GM18873 (cell line): ENCODE measurements at regions not wholly inside any gene's neighbourhood (a gene's known extent, or its start where the extent isn't known, plus 50 kb on each side); places are given as distances from the start of the nearest gene placed in this dataset.

Source experiments
- ATAC-seq: cut with Tn5 transposase; IDR thresholded peaks from one replicate; pipeline ENCODE4 v1.9.1; 2021; ENCODE audit warnings: mild to moderate bottlenecking, moderate library complexity, moderate number of reproducible peaks; ENCODE audit not compliant: unreplicated experiment, low FRiP score

DNA sequence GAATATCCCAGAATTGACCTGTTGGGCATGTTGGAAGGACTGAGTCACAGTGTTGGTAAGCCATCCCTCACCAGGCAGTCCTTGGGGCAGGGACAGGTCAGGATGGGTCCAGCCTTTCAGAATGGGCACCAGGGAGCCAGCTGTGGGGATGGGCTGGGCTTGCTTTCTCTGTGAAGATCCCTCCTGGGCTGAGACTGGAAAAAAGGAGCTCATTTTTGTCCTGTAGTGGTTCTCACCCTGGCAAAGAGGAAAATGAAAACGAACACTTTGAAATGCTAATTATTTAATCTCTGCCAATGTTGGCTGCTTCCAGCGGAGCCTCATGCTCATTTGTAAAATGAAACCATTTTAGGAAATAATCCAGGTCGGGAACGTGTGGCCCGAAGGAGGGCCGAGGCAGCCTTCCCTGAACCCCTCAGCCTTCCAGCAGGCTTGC is 237.5 kb upstream of the SALL1 start:
- no peak for ATAC-seq

DNA sequence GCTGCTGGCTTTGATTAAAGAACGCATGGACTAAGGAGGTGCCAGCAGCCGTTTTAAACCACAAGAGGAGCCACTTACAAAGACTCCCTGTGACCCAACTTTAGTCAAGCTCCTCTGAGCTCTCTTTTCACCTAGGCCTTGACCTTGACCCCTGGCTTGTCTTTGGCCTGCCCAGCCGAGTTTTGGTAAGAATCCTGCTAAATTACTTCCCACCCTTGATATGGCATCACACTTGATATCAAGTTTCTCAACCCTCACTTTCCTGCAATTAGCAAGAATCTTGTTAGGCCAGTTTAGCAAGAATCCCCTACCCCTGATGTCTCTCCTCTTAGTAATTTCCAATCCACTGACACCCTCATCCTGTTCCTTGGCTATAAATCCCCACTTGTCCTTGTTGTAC is 232.8 kb upstream of the SALL1 start:
- no peak for ATAC-seq

DNA sequence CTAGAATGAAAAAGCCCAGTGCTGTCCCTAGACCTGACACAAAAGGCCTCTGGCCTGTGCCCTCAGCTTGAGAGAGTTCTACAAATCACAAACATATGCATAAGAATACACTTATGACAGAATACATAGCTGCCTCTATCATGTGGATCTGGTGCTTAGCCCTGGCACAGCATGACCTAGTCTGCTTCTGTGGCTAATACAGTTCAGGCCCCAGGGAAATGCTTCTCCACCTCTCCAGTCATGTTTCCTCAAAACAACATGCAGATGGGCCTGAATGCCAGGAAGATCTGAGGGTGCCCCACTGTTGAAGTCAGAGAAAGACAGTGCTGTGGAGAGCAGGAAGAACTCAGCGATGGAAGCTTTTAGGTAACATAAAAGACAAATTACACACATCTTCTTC is 231.9 kb upstream of the SALL1 start:
- no peak for ATAC-seq

DNA sequence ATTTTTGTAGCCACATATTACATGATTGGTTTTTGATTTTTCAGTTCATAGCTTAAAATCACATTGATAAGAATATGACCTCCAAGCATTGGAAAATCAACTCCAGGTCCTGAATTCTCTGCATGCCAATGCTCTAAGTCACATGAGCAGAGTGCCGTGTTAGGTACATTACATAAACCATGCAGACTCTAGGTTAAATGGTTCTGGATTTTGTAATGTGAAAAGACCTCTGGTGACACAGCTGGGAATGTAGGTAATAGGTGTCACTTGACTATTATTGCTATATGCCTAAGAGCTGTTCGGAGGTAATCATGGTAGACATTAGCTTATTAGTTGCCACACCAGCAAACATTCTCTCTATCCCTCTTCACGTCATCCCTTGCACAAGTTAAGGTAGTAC is 231.1 kb upstream of the SALL1 start:
- ATAC-seq, result no peak

DNA sequence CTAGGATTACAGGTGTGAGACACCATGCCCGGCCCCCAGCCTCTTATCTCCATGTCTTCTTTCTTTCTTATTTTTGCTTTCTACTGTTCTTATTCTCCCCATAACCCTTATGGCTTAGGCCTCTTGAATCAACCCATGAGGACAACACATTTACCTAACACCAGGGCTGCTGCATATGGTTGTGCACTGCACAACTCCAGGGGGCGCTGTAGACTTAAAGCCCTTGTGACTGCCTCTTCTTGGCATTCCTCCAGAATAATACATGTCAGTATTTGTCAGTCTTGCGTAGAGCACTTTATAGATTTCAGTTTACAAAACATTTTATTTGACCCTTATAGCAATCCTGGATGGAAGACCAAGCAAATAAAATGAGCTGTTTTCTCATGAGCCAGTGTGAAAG is 225.0 kb upstream of the SALL1 start:
- ATAC-seq, result no peak

DNA sequence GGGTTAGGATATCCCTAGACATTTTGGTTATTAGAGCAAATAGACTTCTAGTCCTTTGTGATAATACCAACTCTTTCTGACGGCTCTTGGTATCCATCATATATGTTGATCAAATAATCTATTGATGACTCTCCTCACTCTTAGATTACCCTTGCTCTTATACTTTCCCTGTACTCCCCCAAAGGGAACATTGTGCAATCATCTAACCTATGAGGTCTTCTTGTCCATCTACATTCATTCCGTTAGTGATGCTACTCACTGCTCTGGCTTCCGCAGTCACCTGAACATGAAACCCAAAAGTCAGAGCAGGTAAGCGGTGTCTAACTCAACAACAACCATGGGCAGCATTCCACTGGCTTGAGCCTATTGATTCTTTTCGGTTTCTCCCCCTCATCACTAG is 223.7 kb upstream of the SALL1 start:
- ATAC-seq, result no peak

DNA sequence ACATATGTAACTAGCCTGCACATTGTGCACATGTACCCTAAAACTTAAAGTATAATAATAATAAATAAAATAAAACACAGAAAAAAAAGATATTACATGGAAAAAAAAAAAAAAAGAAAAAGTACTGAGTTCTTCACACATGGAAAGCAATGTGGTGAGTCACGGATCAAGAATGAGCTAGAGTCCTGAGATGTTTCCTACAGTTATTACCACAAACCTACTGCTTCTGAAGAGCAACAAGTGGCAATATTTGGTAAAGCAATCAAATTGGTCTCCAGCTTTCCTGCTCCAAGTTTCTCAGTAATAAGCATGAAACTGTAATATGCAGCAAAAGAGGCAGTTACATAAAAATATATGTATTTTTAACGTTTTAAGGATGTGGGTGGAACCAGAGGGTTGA is 223.3 kb upstream of the SALL1 start:
- ATAC-seq, result no peak

DNA sequence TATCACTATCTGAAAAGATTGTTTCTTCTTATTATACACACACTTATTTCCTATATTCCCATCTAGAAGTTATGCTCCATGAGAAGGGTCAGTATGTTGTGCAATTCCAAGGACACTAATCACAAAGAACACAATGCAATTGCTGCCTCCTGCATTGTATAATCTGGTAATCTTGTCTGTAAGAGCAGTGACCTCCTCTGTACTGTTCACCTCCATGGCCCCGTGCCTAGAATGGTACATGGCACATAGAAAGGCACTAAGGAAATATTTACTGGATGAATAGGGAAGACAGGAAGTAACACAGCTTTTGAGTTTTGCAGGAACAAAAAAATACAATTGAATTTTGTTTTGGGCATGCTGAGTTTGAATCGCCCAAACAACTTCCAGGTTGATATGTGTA is 214.6 kb upstream of the SALL1 start:
- ATAC-seq, result no peak

DNA sequence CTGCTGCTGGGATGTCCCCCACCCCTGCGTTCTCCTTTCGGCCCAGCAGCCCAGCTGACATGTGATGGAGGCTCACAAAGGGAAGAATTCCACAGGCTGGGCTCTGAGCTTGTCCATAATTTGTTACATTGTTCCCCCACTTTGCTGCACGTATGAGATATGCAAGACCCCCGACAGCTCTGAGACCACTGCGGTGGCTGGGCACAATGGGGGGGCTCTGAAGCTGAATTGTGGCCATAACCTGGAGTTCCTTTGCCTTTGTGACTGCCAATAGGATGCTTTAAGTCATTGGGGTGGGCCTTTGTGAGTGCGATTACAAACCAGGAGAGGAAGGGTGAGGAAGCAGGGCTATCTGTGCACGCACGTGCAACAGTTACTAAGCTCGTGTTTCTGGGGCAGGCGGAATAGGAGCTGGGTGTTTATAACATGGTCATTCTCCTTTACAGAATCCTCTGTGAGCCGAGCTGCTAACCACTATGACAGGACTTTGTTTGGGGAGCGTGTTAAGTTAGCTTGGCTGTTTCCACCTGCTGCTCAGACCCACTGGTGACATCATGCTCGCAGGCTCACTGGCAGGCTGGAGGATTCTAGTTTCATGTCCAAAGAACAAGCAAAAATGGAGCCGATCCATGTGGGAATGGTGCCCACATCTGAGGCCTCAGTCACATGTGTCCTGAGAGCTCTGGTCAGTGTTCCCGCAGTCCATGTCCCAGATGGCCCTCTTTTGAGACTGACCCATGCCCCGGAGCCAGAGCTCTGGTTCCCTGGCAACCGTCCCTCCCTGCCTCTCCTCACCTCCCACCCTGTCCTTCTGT is 208.3 kb upstream of the SALL1 start:
- ATAC-seq, result no peak

DNA sequence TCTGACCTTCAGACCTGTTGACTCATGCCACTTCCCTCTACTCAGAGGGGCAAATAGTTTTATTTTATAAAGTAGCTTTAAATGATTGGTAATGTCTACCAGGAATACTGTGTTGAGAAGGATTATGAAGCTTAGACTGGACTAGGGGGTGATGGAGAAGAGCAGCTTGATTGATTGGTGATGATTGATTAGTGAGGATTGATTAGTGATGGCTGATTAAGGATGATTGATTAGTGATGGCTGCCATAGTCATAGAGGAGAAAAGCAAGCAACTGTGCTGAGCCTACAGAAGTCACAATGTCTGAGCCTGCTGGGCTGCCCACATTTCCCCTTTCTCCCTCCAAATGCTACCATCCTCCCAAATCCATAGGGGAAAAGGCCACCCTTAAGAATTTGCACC is 206.8 kb upstream of the SALL1 start:
- no peak for ATAC-seq

DNA sequence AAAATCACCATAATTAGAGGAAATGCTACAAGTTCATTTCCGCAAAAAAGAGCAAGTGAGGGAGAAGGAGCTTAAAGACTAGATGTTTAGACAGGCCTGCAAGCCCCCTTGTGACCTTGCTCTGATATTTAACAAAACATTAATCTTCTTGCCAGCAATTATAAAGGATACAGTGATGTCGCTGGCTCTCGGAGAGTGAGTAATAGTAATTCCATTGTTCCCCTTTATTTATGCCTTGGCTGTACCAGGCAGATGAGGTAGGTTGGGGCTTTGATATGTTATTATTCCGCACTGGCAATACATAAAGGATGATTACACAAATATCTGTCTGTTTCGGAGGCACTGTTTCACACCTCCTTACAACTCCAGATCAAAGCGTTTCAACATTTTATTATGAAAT is 204.8 kb upstream of the SALL1 start:
- ATAC-seq, result no peak

DNA sequence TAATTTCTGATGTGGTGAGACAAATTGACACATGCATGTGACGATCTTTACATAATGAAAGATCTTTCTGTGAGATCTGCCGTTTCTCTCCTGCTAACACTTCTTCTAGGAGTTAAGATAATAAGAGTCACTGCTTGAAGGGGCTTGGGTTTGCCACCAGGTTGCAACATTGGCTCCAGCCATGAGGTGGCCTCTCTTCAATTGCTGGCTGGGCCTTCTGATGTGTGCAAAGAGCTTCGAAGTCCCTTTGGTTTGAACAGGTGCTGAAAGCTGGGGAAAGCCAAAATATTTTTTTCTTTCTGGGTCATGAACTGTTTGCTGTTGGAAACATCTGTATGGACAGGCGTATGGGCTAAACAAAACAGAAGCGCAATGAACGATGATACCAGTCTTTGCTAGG is 204.1 kb upstream of the SALL1 start:
- ATAC-seq, result no peak

DNA sequence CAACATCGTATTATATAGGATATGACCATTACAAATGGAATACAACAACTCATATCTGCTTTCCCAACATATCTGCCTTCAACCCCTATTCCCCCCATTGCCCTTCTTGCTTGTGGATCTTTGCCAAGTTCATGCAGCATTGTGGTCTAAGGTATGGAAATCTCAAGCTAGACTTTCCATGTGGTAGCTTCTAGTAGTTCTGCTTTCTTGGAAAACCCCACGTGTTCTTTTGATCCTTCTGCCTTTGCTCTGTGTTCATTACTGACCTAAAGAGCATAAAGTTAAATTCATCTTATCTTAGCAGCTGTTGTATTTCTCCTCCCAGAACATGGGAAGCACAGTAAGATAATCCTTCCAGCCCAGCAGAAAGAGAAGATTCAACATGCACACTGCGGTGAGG is 202.0 kb upstream of the SALL1 start:
- ATAC-seq, result no peak

DNA sequence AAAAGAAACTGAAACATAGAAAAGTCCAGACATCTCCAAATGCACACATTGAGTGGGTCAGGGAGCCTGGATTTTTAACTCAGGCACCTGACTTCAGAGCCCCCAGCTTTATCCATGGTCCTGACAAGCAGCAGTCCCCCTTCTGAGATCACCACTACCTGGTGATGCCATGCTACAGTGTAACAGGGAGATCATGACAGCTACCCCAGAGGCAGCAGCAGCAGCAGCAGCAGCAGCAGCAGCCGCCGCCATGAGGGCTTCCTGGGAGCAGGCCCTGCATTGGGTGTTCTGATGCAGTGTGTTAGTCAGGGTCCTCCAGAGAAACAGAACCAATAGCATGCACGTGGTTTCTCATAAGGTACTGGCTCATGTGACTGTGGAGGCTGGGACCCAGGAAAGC is 198.6 kb upstream of the SALL1 start:
- ATAC-seq, result no peak

DNA sequence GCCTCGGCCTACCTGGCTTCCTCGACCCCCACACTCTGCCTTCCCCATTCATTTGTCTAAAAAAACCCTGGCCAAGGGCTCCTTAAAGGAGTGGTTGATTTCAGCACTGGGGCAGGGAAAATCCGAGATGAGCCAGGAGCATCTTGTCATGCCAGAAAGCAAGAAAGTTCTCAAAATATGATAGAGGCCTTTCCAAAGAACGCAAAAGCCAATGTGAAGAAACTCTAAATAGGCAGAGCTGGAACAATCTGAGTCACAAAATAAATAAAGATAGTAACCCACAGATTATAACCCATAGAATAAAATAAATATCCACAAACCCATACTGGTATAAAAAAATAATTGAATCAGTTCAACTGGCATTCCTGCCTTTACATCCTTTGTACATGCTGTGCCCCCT is 192.3 kb upstream of the SALL1 start:
- ATAC-seq, result no peak

DNA sequence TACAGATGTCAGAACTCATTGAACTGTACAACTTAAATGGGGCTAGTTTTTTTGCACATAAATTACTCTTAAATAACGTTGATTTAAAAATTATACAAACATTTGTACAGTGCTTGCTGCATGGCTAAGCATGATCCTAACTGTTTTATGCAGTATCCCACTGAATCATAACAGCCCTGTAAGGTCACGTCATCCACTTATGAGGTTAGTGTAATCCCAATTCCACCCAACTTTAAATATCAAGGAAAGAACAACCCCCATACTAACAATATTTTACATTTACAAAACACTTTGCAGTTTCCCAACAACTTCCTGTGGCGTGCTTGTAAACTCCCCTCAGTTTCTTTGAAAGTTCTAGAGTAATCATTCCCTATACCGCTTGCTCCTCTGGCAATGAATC is 190.1 kb upstream of the SALL1 start:
- ATAC-seq, result no peak

DNA sequence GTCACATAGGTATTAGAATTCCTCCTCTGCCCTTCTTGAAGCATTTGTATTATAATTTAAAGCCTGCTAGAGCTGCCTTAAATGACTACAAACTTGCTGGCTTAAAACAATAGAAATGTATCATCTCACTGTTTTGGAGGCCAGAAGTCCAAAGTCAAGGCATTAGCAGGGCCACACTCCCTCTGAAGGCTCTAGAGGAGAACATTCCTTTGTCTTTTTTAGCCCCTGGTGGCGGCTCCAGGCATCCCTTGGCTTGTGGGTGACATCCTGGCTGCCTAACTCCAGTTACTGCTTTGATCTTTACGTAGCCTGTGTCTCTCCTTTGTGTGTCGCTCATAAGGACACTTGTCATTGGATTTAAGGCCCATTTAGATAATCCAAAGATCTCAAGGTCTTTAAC is 186.6 kb upstream of the SALL1 start:
- no peak for ATAC-seq

DNA sequence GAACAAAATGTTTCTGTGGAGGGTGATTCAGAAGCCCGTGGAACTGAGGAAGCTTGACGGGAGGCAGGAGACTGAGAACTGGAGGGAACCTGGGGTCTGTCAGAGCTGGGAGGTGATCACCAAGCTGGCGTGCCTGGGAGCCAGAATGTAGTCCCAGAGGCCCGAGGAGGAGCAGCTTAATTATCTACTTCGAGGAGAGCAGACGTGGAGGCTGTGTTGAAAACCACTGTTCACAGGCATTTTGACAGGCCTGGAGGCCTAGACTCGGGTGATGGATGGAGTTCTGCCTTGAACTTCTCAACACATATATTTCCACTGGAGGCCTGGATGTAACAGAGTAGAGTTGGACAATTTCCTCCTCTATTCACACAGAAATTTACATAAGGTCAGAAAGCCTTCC is 177.7 kb upstream of the SALL1 start:
- no peak for ATAC-seq

DNA sequence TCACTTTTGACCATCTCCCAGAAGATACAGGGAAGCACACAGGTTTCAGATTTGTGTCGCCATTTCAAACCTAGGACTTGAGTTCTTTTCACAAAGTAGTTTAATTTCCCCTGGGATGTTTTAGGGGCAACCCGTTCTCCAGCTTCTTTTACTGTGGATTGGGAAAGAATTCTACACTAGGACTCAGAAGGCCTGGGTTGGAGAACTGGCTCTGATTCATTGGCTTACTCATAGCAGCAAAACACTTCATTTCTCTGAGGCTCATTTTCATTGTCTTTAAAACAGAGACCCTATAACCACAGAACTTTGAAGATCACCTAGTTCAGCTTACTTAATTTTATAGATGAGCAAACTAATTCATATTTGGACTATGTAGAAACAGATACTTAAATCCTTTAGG is 175.9 kb upstream of the SALL1 start:
- no peak for ATAC-seq

DNA sequence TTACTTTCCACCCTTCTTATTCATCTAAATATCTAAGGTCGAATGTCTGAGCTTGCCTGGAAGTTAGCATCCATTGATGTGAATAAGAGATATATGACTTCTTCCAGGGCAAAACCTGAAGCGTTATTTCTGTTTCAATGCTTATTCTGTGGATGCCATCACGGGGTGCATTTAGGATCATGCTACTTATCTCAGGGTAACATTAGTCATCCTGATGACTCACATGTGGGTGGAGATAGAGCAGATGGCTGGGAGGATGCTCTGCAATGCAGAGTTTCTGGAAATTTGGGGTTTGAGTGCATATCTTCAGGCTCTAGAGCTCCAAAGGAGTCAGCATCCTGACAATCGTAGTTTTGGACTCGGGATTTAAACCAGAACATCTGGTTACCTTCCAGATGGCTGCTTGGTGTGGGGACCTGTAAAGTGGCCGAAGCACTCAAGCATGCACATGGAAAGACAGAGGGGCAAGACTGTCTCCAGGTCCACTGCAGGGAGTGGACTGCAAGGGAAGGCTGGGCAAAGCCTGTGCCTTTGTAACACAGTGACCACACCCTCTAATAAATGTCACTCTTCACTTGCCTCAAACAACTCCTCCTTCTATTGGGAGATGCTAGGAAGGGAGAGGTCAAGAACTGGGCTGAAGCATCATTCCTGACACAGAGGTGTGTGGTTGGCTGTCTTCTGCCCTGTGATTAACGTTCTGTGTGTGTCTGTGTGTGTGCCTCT is 175.2 kb upstream of the SALL1 start:
- ATAC-seq, result no peak

DNA sequence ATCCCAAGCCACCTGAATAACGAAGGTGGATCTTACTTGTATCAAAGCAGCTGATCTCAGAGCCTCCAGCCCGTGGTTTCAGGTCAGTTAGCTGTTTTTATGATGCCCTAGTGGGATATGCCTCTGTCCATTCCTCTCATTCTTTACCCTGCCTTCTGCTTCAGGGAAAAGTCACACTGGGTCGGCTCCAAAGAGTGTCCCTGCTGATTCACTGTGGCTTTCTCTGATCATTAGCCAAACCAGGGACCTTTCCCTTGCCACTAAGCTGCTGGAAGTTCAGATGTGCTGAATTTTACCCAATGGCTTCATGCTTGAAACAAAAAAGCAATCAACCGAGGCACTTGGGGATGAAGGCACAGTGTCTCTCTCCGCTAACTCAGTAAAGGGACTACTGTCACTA is 170.2 kb upstream of the SALL1 start:
- ATAC-seq, result no peak

DNA sequence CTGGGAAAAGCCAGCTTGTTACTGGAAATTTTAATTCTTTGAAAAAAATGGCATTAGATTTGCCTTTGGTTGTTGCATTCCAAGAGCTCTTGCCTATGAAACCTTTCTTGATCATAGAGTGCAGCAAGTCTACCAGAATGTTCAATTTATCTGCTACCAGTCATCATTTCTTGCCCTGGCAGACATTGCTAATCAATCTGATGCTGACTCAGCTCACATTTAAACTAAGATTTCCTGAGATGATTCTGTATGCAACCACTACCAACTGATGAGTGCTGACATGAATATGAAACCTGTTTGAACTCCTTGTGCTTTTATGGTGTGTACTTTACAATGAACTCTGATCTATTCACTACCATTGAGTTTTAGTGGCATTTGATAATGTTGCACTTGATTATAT is 166.5 kb upstream of the SALL1 start:
- ATAC-seq, result no peak
